ENCODE measurements at regions not wholly inside any gene's neighbourhood (a gene's known extent, or its start where the extent isn't known, plus 50 kb on each side); places are given as distances from the start of the nearest gene placed in this dataset.

- H3K27me3 Mint-ChIP-seq (ENCODE audit: low read depth): no peaks in the 10 kb centered on the region
- no peak overlapping the region for H3K27ac Mint-ChIP-seq
- H3K4me3 Mint-ChIP-seq: no peak overlapping the region
- H3K4me1 Mint-ChIP-seq (ENCODE audit: low read depth): no peaks in the 10 kb centered on the region
- H3K36me3 Mint-ChIP-seq (ENCODE audit: low read depth): no peaks in the 10 kb centered on the region
- no peaks in the 10 kb centered on the region for H3K9me3 Mint-ChIP-seq
These were observed 76.7 kb upstream of the PKDCC start for GRCh38 chr2:41970988-41971660.

GRCh38 chr2:41972179-41972578 lies 75.6 kb upstream of the PKDCC start:
- Mint-ChIP-seq H3K4me3 (no peak overlapping the region), H3K9me3 (no peaks in the 10 kb centered on the region), H3K36me3 (ENCODE audit: low read depth) (no peaks in the 10 kb centered on the region), H3K4me1 (ENCODE audit: low read depth) (no peaks in the 10 kb centered on the region), H3K27ac (no peak overlapping the region), H3K27me3 (ENCODE audit: low read depth) (no peaks in the 10 kb centered on the region)

DNA sequence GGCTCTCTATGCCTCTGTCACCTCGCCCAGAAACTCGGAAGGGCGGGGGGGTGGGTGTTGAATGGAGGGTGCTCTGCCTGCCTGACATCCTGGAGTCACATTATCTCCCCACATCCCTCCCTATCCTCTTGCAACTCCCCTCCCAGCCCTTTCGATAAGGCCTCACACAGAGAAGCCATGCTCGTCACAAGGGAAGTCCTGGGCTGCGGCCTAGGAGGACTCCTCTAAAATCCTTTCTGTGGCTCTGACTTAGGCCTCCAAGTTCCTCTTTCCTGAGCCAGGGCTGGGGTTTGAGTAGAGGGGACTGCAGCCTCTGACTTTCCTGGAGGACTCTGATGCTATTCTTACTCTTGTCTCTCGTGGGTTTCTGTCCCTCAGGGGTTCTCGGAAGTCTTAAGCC lies 75.0 kb upstream of the PKDCC start:
- Mint-ChIP-seq H3K27ac (no peak overlapping the region), H3K4me3 (no peak overlapping the region), H3K36me3 (ENCODE audit: low read depth) (no peaks in the 10 kb centered on the region), H3K27me3 (ENCODE audit: low read depth) (no peaks in the 10 kb centered on the region), H3K9me3 (no peaks in the 10 kb centered on the region), H3K4me1 (ENCODE audit: low read depth) (no peaks in the 10 kb centered on the region)

- no peaks in the 10 kb centered on the region for H3K4me1 Mint-ChIP-seq (ENCODE audit: low read depth)
- H3K9me3 Mint-ChIP-seq: no peaks in the 10 kb centered on the region
- no peak overlapping the region for H3K27ac Mint-ChIP-seq
- H3K4me3 Mint-ChIP-seq: no peak overlapping the region
- H3K36me3 Mint-ChIP-seq (ENCODE audit: low read depth): no peaks in the 10 kb centered on the region
- H3K27me3 Mint-ChIP-seq (ENCODE audit: low read depth): no peaks in the 10 kb centered on the region
These were observed 74.0 kb upstream of the PKDCC start for GRCh38 chr2:41973871-41974270.

- H3K4me1 Mint-ChIP-seq (ENCODE audit: low read depth): no peaks in the 10 kb centered on the region
- no peaks in the 10 kb centered on the region for H3K27me3 Mint-ChIP-seq (ENCODE audit: low read depth)
- H3K4me3 Mint-ChIP-seq: no peak overlapping the region
- H3K27ac Mint-ChIP-seq: no peak overlapping the region
- no peaks in the 10 kb centered on the region for H3K36me3 Mint-ChIP-seq (ENCODE audit: low read depth)
- no peaks in the 10 kb centered on the region for H3K9me3 Mint-ChIP-seq
These were observed 66.4 kb upstream of the PKDCC start for GRCh38 chr2:41981417-41981816.

DNA sequence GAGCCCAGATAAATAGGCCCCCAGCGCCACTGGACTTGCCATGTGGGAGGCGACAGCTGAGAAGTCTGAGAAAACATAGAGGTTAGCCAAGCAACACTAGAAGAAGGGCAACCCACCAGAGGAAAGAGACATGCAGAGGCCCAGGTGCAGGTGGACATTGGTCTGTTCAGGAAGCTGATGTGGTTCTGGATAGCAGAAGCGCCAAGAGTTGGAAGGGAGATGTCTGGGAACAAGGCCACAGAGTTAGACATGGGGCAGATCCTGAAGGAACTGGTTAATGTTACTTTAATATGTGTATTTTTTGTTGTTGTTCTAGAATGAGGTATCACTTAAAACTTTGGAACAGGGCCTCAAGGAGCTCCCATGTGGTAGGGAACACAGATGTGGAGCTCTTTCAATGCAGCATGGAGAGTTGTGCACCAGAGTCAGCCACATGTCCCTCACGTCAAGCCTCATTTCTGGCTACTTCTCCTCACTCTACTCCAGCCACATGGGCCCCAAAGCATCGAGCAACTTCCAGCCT lies 62.2 kb upstream of the PKDCC start:
- H3K27me3 Mint-ChIP-seq (ENCODE audit: low read depth): peaks cover 7% of the 10 kb centered on the region

GRCh38 chr2:41989501-41990180 lies 58.2 kb upstream of the PKDCC start:
- no peaks in the 10 kb centered on the region for H3K4me1 Mint-ChIP-seq (ENCODE audit: low read depth)
- no peak overlapping the region for H3K27ac Mint-ChIP-seq
- no peaks in the 10 kb centered on the region for H3K36me3 Mint-ChIP-seq (ENCODE audit: low read depth)
- no peak overlapping the region for H3K4me3 Mint-ChIP-seq
- H3K27me3 Mint-ChIP-seq (ENCODE audit: low read depth): peaks cover 11% of the 10 kb centered on the region
- peaks cover 2% of the 10 kb centered on the region for H3K9me3 Mint-ChIP-seq

More for the DNA sequence above, 62.2 kb upstream of the PKDCC start:
- Mint-ChIP-seq H3K27ac (no peak overlapping the region), H3K36me3 (ENCODE audit: low read depth) (no peaks in the 10 kb centered on the region), H3K9me3 (no peaks in the 10 kb centered on the region), H3K4me3 (no peak overlapping the region), H3K4me1 (ENCODE audit: low read depth) (no peaks in the 10 kb centered on the region)

GRCh38 chr2:41990245-41990644 lies 57.6 kb upstream of the PKDCC start:
- Mint-ChIP-seq H3K9me3 (peaks cover 3% of the 10 kb centered on the region), H3K27me3 (ENCODE audit: low read depth) (peaks cover 11% of the 10 kb centered on the region), H3K27ac (no peak overlapping the region), H3K4me3 (no peak overlapping the region), H3K4me1 (ENCODE audit: low read depth) (no peaks in the 10 kb centered on the region), H3K36me3 (ENCODE audit: low read depth) (no peaks in the 10 kb centered on the region)

- no peak overlapping the region for H3K4me3 Mint-ChIP-seq
- H3K9me3 Mint-ChIP-seq: peaks cover 3% of the 10 kb centered on the region
- peaks cover 11% of the 10 kb centered on the region for H3K27me3 Mint-ChIP-seq (ENCODE audit: low read depth)
- no peak overlapping the region for H3K27ac Mint-ChIP-seq
- no peaks in the 10 kb centered on the region for H3K4me1 Mint-ChIP-seq (ENCODE audit: low read depth)
- H3K36me3 Mint-ChIP-seq (ENCODE audit: low read depth): no peaks in the 10 kb centered on the region
These were observed 57.1 kb upstream of the PKDCC start for GRCh38 chr2:41990688-41991087.

- Mint-ChIP-seq H3K36me3 (ENCODE audit: low read depth) (no peaks in the 10 kb centered on the region), H3K27me3 (ENCODE audit: low read depth) (peaks cover 11% of the 10 kb centered on the region)
These were observed 55.7 kb upstream of the PKDCC start for GRCh38 chr2:41992056-41992642.

DNA sequence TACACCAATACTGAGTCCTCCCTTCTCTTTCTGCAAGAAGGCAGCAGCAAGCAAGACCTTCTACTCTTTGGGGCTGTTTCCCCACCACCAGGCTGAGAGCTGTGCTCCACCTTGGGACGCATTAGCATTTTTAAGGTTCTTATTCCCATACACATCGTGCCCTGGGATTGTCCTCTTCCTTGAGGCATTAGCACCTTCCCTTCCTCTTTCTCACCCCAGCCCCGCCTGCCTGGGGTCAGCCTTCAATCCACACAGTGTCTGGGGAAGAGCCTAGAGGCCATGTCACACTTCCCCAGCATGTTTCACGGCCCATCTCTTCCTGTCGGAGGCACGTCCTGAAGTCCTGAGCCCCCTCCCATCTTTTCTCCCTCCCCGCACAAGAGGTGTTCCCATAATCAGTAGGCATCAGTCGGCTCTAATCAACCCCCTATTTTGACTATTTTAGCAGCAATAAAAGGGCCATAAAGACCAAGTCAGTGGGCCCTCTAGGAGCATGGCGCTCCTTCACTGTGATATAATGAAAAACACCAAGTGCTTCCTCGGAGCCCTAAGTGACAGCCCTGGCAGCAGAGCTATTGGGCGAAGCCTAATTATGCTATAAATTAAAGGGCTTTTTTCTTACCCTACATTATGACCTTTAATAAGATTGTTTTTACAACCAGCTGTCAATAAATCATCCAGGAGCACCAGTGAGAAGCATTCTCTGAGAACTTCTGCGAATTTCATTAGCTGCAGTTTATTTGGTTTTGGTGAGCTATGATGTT lies 55.0 kb upstream of the PKDCC start:
- no peaks in the 10 kb centered on the region for H3K36me3 Mint-ChIP-seq (ENCODE audit: low read depth)
- peaks cover 11% of the 10 kb centered on the region for H3K27me3 Mint-ChIP-seq (ENCODE audit: low read depth)
- H3K4me1 Mint-ChIP-seq (ENCODE audit: low read depth): no peaks in the 10 kb centered on the region
- no peak overlapping the region for H3K4me3 Mint-ChIP-seq
- peaks cover 3% of the 10 kb centered on the region for H3K9me3 Mint-ChIP-seq
- H3K27ac Mint-ChIP-seq: no peak overlapping the region

More at GRCh38 chr2:41992056-41992642, 55.7 kb upstream of the PKDCC start:
- Mint-ChIP-seq H3K9me3 (peaks cover 3% of the 10 kb centered on the region), H3K4me1 (ENCODE audit: low read depth) (no peaks in the 10 kb centered on the region), H3K27ac (no peak overlapping the region), H3K4me3 (no peak overlapping the region)

DNA sequence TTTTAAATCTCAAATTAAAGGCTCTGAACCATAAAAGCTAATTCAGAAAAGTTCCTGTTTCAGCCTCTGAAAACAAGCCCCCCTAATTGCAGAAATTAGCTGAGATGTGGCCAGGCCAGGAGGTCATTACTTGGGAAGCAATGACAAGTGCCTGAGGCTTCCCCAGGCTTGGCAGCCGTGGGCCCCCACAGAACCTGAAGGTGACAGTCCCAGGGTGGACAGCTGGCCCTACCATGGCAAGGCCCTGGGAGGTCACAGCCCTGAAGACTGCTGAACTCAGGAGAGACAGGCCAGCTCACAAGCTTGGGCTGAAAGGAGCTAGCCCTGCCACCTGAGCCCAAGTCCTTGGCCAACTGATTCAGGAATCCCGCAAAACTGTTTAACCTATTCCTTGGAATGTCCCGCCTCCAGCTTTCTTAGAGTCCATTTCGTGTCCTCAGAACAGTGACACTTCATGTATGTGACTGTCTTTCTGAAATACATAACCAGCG lies 54.3 kb upstream of the PKDCC start:
- Mint-ChIP-seq H3K9me3 (peaks cover 3% of the 10 kb centered on the region), H3K27me3 (ENCODE audit: low read depth) (peaks cover 14% of the 10 kb centered on the region), H3K27ac (no peak overlapping the region), H3K36me3 (ENCODE audit: low read depth) (no peaks in the 10 kb centered on the region), H3K4me1 (ENCODE audit: low read depth) (no peaks in the 10 kb centered on the region), H3K4me3 (no peak overlapping the region)

DNA sequence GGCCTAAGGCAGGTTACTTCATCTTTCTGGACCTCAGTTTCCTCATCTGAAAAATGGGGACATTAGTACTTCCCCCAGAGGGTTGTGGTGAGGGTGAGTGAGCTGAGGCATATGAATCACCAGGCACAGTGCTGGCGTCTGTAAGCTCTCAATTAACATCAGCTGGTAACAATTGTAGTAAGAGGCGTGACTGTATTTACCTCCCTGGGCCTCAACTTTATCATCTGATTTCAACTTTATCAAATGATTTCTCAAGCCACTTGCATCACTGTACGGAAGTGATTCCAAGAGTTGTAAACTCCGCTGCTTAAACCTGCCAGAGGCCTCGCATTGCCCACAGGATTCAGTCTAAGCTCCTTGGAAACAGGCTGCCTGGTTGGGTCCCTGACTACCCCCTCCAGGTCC lies 53.6 kb upstream of the PKDCC start:
- no peak overlapping the region for H3K4me3 Mint-ChIP-seq
- peaks cover 11% of the 10 kb centered on the region for H3K27me3 Mint-ChIP-seq (ENCODE audit: low read depth)
- no peaks in the 10 kb centered on the region for H3K36me3 Mint-ChIP-seq (ENCODE audit: low read depth)
- H3K27ac Mint-ChIP-seq: no peak overlapping the region
- H3K4me1 Mint-ChIP-seq (ENCODE audit: low read depth): no peaks in the 10 kb centered on the region
- H3K9me3 Mint-ChIP-seq: peaks cover 3% of the 10 kb centered on the region

DNA sequence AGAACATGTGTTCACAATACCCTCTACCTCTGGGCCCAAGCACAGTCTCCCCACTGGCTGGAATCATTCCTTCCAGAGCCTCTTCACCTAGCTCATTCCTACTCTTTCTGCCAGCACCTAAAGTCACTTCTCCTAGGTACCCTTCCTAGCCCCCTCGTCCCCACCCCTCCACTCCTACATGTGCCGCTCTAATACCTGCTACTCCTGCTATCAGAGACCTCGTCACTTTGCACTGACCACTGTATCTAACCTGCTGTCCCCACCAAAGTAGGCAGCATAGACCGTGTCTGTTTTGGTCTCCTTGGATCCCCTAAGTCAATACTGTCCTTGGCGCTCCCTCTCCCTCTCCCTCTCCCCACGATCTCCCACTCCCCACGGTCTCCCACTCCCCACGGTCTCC lies 53.2 kb upstream of the PKDCC start:
- H3K27me3 Mint-ChIP-seq (ENCODE audit: low read depth): peaks cover 7% of the 10 kb centered on the region
- H3K4me1 Mint-ChIP-seq (ENCODE audit: low read depth): no peaks in the 10 kb centered on the region
- peaks cover 3% of the 10 kb centered on the region for H3K9me3 Mint-ChIP-seq
- H3K36me3 Mint-ChIP-seq (ENCODE audit: low read depth): no peaks in the 10 kb centered on the region
- no peak overlapping the region for H3K27ac Mint-ChIP-seq
- no peak overlapping the region for H3K4me3 Mint-ChIP-seq

Data from T-helper 1 cell treated with Interleukin-12 subunit alpha and Interleukin-12 subunit beta and Interleukin-4 antibody, amounts not matched to agents 30 μg/mL and 1 μg/mL, for 36 hours (primary cell).